GM19023 (cell line): ENCODE measurements at regions not wholly inside any gene's neighbourhood (a gene's known extent, or its start where the extent isn't known, plus 50 kb on each side); places are given as distances from the start of the nearest gene placed in this dataset.
"Not testable (repeated sequence)": the region's sequence is repeated elsewhere in the genome, so short reads cannot be mapped to it uniquely, and the experiment has no call there.

Experiments used
- ATAC-seq: cut with Tn5 transposase; IDR thresholded peaks from one replicate; pipeline ENCODE4 v1.9.1; 2021; ENCODE audit warnings: mild to moderate bottlenecking, moderate library complexity; ENCODE audit not compliant: unreplicated experiment

DNA sequence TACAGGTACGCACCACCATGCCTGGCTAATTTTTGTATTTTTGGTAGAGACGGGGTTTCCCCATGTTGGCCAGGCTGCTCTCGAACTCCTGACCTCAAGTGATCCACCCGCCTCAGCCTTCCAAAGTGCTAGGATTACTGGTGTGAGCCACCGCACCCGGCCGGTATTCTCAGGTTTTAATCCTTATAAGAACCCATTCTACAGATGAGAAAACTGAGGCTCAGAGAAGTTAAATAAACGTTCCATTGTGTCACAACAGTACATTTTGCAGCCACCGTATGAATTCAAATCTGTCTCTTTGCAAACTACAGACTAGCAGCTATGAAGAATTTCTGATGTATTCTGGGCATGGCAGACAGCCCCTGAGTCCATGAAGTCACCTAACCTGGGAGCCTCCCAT lies 60.9 kb upstream of the LAPTM4A start:
- not testable (repeated sequence) for ATAC-seq

DNA sequence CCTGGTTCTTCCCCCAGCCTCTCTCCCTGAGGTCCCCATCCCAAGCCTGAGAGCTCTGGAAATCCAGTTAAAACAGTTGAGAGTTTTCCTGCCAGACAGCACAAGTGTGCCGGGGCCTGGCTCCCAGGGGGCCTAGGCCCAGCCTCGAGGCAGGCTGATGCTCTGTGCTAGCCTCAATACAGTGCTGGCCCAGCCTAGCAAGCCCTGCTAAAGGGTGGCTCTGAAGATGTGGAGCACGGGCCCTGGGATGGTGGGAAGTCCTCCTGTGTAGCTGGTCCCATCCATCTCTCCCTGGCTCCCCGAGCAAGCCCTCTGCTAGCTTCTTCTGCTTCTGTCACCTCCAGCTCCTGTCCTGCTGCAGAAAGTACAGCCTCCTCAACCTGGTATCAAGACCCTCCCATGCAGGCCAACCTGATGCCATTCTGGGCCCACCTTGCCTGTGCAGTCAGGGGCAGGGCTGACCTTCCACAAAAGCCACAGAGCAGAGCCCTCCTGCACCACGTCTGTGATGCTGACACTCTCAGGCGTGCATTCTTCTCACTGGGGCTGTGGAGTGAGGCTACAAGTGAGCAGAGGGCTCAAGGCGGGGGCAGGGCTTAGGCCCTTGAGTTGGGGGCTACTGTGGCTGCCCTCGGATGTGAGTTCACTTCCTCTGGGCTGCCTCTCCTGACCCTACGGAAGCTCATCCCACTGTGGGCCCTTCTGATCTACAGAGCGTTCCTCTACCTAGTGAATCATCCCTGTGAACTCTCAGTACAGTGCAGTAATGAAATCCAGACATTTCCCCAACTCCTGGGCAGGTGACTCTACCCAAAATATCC lies 60.1 kb upstream of the LAPTM4A start:
- no peak for ATAC-seq

DNA sequence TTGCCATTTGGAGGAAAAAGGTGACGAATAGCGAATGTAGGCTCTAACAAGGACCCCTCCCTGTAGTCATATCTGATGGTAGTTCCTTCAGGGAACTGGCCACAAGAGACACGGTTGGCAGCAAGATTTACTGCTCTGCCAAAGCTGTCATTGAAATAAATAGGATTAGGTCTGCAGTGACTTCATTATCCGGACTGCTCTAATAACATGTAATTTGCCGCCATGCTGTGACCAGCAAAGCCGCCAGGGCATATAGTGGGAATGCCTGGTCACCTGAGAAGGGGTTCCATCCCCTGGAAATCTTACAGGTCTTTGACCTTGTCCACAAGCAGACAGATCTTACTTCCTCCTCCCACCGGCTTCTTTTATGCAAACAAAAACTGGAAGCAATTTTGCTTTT lies 59.4 kb upstream of the LAPTM4A start:
- ATAC-seq = no peak

DNA sequence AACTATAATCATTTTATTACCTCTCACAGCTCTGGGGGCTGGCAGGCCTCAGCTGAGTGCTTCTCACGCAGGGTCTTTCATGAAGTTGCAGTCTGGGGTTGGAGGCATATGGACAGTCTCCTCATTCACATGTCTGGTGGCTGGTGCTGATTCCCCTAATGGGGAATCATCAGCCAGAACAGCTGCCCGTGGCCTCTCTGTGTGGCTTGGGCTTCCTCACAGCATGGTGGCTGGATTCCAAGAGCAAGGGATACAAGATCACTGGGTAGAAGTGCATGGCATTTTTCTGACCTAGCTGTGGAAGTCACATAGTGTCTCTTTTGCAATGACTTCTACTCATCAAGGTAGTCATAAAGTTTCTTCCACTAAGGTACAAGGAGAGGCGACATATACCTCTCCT lies 59.0 kb upstream of the LAPTM4A start:
- no peak for ATAC-seq

DNA sequence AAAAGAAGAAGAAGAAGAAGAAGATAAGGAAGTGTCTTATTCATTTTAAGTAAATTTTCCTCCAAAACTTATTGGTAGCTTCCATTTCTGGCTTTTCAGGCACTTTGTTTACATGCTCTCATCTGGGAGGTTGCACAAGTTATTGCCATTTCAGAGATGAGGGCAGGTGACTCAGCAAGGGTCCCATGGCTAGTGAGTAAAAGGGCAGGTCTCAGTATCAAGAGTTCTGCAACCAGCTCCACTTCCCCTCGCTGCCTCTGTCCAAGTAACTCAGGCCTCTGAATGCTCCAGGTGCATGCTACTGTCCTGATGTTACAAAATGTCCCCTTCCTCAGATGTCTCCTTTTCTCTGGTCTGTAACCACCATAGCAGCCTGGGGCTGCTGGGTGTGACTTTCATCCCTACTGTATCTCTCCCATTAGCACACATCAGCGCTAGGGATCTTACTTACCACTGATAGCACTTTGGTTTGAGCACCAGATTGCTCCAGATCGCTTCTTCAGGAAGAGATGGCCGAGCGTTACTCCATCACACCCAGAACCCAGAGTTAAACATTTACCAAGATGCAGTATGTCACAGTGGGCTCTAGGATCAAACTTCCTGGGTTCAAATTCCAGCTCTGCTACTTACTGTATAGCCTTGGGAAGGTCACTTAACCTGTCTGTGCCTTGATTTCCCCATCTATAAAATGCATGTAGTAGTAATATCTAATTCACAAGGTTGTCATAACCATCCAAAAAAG lies 57.4 kb upstream of the LAPTM4A start:
- ATAC-seq = no peak

DNA sequence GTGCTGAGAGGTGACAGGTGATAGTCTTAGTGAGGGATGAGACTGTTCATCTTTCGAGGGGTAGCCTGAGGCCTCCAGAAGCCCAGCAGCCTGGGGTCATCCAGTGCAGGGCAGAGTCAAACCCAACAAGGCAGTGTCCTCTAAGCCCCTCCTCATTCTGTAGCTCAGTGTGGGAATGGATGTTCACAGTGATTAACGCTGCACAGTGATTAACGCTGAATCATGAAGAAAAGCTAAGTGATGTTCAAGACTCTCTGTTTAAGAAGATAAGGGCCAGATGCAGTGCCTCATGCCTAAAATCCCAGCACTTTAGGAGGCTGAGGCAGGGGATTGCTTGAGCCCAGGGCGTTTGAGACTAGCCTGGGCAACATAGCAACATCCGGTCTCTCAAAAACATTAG lies 56.3 kb upstream of the LAPTM4A start:
- no peak for ATAC-seq

DNA sequence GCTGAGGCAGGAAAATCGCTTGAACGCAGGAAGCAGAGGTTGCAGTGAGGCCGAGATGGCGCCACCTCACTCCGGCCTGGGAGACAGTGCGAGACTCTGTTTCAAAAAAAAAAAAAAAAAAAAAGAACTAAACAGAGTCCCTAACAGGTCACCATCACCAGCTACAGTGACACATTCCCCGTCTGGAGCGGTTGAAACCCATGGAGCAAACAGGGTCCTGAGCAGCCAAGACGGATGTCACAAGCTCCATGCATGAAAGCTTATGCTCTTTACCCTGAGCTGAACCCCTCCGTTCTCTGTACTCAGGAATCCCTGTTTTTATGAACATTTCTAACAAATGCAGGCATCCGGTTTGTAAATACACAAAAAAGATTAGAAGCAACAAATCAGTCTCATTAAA lies 55.9 kb upstream of the LAPTM4A start:
- ATAC-seq = no peak

DNA sequence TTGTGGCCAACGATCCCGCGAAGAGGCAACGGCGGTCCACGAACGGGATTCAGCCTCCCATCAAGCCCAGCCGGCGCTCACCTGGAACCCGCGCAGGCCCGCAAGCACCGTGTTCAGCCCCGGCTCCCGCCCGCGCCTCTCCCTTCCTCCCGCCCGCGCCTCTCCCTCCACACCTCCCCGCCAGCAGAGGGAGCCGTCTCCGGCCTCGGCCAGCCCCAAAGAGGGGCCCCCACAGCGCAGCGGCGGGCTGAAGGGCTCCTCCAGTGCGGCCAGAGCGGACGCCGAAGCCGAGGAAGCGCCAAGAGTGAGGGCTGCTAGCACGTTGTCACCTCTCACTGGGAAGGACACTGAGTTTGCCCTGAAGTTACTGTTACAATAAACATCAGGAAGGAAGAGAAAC lies 55.3 kb upstream of the LAPTM4A start:
- ATAC-seq = no peak

DNA sequence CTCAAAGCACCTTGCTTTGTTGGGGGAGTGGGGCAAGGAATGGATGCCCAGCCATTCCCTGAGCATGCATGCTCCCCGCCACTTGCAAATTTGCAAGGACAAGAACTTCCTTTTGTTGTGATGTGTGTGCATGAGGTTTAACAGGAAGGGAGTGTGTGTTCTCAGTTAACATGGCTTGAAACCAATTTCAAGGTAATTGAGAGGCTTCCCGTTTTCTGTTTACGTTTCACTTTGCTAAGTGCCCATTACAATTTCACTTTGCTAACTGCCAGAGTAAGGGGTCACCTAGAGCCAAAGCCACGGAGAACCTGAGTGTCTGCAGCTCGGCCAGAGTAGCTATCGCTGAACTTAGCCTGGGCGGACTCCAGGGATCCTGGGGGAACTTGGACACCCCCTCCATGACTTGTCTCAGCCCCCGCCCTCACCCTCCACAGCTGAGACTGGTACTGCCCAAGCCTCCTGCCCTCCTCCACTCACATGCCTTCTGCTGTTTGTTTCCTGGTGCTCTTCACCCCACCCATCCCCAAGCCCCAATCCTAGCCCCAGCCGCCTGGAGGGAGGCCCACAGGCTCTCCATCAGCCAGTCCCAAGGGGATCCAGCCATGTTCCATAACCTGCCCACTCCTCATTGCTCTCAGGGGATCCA lies 53.6 kb upstream of the LAPTM4A start:
- no peak for ATAC-seq

DNA sequence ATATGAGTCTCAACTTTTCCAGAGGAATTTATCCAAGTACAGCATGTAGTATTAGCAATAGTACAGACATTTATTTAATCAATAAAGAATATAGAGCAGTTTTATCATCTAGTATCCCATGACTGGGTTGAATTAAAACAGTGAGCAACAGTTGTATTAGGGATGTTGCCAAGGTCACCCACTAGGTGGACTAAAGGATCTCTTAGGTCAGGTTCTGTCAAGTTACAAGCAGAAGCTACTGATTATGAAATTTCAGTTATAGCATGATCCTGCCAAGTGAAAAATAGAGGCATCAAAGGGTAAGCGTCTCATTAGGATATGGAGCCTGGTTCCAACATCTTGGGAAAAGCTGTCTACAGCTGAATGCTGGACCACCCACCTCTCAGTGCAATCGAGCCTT lies 52.1 kb upstream of the LAPTM4A start:
- no peak for ATAC-seq
